OCI-LY1 (cell line): ENCODE measurements at regions not wholly inside any gene's neighbourhood (a gene's known extent, or its start where the extent isn't known, plus 50 kb on each side); places are given as distances from the start of the nearest gene placed in this dataset.
"Not testable (repeated sequence)": the region's sequence is repeated elsewhere in the genome, so short reads cannot be mapped to it uniquely, and the experiment has no call there.

Experiments used
- H2AFZ ChIP-seq: fragments of 200-600 bp; sonication (generic), shearing (Covaris generic); 2 replicates; pipeline ENCODE4 v1.6.0; 2014; ENCODE audit warnings: antibody characterized with exemption, mild to moderate bottlenecking, low read length
- H3F3A ChIP-seq: fragments of 200-600 bp; sonication (generic), shearing (Covaris generic); 2 replicates; pipeline ENCODE4 v1.6.0; 2014; ENCODE audit warnings: mild to moderate bottlenecking, antibody characterized with exemption, low read length, moderate library complexity; ENCODE audit not compliant: insufficient read depth
- H3K27ac ChIP-seq: fragments of 200-600 bp; sonication (generic); 2 replicates; pipeline ENCODE4 v1.5.1; 2014; ENCODE audit warnings: low read length, mixed run types, mild to moderate bottlenecking, low read depth; ENCODE audit not compliant: poor library complexity, severe bottlenecking
- H3K27me3 ChIP-seq: fragments of 200-600 bp; sonication (generic); 2 replicates; pipeline ENCODE4 v1.6.0; 2014; ENCODE audit warnings: antibody characterized with exemption, mild to moderate bottlenecking, low read length, moderate library complexity; ENCODE audit not compliant: insufficient read depth
- H3K36me3 ChIP-seq: fragments of 200-600 bp; sonication (generic); 2 replicates; pipeline ENCODE4 v1.6.1; 2014; ENCODE audit warnings: mild to moderate bottlenecking, antibody characterized with exemption, low read length, moderate library complexity, mixed read lengths; ENCODE audit not compliant: insufficient read depth
- H3K4me1 ChIP-seq: fragments of 200-600 bp; sonication (generic); 2 replicates; pipeline ENCODE4 v1.5.1; 2014; ENCODE audit warnings: mild to moderate bottlenecking, low read length, moderate library complexity; ENCODE audit not compliant: insufficient read depth, severe bottlenecking
- H3K4me2 ChIP-seq: fragments of 200-600 bp; sonication (generic), shearing (Covaris generic); 2 replicates; pipeline ENCODE4 v1.6.1; 2014; ENCODE audit warnings: low read length
- H3K4me3 ChIP-seq: fragments of 200-600 bp; sonication (generic); 2 replicates; pipeline ENCODE4 v1.5.1; 2014; ENCODE audit warnings: low read length, low read depth, mild to moderate bottlenecking, mixed read lengths; ENCODE audit not compliant: poor library complexity, severe bottlenecking
- H3K79me2 ChIP-seq: fragments of 200-600 bp; shearing (Covaris generic); 2 replicates; pipeline ENCODE4 v1.6.1; 2016; ENCODE audit warnings: mixed run types, low read length, mixed read lengths; ENCODE audit not compliant: insufficient read depth
- H3K9ac ChIP-seq: fragments of 200-600 bp; sonication (generic), shearing (Covaris generic); 2 replicates; pipeline ENCODE4 v1.6.1; 2014; ENCODE audit warnings: mild to moderate bottlenecking, low read length, mixed read lengths
- H3K9me2 ChIP-seq: fragments of 200-600 bp; sonication (generic), shearing (Covaris generic); 2 replicates; pipeline ENCODE4 v1.6.1; 2014; ENCODE audit warnings: low read depth, mild to moderate bottlenecking, low read length, mixed read lengths
- H3K9me3 ChIP-seq: fragments of 200-600 bp; shearing (Covaris generic); 2 replicates; pipeline ENCODE4 v1.6.1; 2014; ENCODE audit warnings: low read length, mixed read lengths
- H4K20me1 ChIP-seq: fragments of 200-600 bp; sonication (generic), shearing (Covaris generic); 2 replicates; pipeline ENCODE4 v1.6.0; 2016; ENCODE audit warnings: mild to moderate bottlenecking, low read length; ENCODE audit not compliant: insufficient read depth

DNA sequence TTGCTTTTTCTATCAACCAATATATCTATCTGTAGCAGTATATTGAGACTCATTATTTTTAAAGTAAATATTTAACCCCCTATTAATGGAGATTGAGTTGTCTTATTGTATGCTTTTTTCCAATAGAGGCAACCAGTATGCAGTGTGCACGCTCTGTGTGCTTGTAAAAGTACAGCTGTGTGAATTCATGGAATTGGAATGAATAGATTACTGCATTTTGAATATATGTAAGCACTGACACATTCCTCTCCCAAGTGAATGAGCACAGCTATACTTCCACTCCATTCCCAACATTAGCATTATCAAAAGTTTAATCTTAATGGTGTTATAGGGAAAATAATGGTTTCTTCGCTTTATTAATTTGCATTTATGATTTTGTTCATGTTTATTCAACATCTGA lies 81.6 kb upstream of the HSFY2 start:
- not testable (repeated sequence) for H3K9me2 ChIP-seq, H3K36me3 ChIP-seq, H3K27me3 ChIP-seq, H3K4me3 ChIP-seq, H3K27ac ChIP-seq, H3K79me2 ChIP-seq, H2AFZ ChIP-seq, H3K9ac ChIP-seq, H3K9me3 ChIP-seq, H3F3A ChIP-seq, H3K4me1 ChIP-seq, H4K20me1 ChIP-seq, H3K4me2 ChIP-seq

GRCh38 chrY:18853323-18853722 lies 79.8 kb upstream of the HSFY2 start:
- H3K79me2 ChIP-seq, H3K27ac ChIP-seq, H4K20me1 ChIP-seq, H3K36me3 ChIP-seq, H3K4me1 ChIP-seq, H3F3A ChIP-seq, H3K27me3 ChIP-seq, H3K9ac ChIP-seq, H2AFZ ChIP-seq, H3K4me3 ChIP-seq, H3K9me2 ChIP-seq, H3K4me2 ChIP-seq, H3K9me3 ChIP-seq: not testable (repeated sequence)

DNA sequence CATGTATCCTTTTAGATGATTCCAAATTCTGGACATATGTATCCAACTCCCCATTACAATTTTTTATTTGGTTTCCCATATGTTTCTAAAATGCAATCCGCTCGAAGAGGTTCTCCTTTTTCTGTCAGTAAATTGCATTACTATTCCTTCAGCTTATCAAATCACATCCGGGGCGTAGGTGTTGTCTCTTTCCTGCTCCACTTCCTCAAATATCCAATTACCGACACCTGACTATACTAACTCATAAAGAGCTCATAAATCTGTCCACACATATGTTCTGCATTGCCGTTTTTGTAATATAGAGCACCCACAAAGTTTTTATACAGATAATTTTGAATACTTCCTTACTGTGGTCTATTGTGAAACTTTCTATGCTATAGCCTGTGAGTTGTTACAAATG lies 63.1 kb upstream of the HSFY2 start:
- not testable (repeated sequence) for H2AFZ ChIP-seq, H3K4me2 ChIP-seq, H3K4me1 ChIP-seq, H4K20me1 ChIP-seq, H3F3A ChIP-seq, H3K27me3 ChIP-seq, H3K79me2 ChIP-seq, H3K4me3 ChIP-seq, H3K36me3 ChIP-seq, H3K27ac ChIP-seq, H3K9me3 ChIP-seq, H3K9me2 ChIP-seq, H3K9ac ChIP-seq
